CD4-positive, CD25-positive, alpha-beta regulatory T cell (primary cell): ENCODE measurements at regions not wholly inside any gene's neighbourhood (a gene's known extent, or its start where the extent isn't known, plus 50 kb on each side); places are given as distances from the start of the nearest gene placed in this dataset.

Experiments
- ATAC-seq, 2 donors: fragments of 150-1000 bp; cut with Tn5 transposase; one replicate each; pipeline ENCODE4 v1.10.0; 2021; ENCODE audit warnings: low read depth in 2 of 2, moderate number of reproducible peaks in 2 of 2, moderate library complexity in 1 of 2
- DNase-seq, 3 donors: peaks; one replicate each; pipeline versions ENCODE4 v3.0.0 to v3.0.0-alpha.2; 2012 to 2022; ENCODE audit warnings: mixed read lengths in 1 of 3
- H3K27ac ChIP-seq: one replicate; pipeline ENCODE4 v1.7.0; 2013; ENCODE audit warnings: mild to moderate bottlenecking, low read length; ENCODE audit not compliant: insufficient read depth, poor library complexity, severe bottlenecking
- H3K27me3 ChIP-seq: one replicate; pipeline ENCODE4 v1.7.0; 2013; ENCODE audit warnings: low read length; ENCODE audit not compliant: control insufficient read depth, insufficient read depth
- H3K36me3 ChIP-seq: one replicate; pipeline ENCODE4 v1.7.0; 2013; ENCODE audit warnings: mild to moderate bottlenecking, low read length, moderate library complexity; ENCODE audit not compliant: control insufficient read depth, insufficient read depth
- H3K4me1 ChIP-seq: 2 replicates; pipeline ENCODE4 v1.7.0; 2013; ENCODE audit warnings: mild to moderate bottlenecking, low read length; ENCODE audit not compliant: insufficient read depth, control insufficient read depth, poor library complexity, severe bottlenecking
- H3K4me3 ChIP-seq: one replicate; pipeline ENCODE4 v1.7.0; 2013; ENCODE audit warnings: low read depth, mild to moderate bottlenecking, low read length, moderate library complexity
- H3K9me3 ChIP-seq, 2 experiments: 1 replicate in 1 of 2; 2 replicates in 1 of 2; pipeline ENCODE4 v1.7.0; 2013; ENCODE audit warnings: low read length in 2 of 2, mild to moderate bottlenecking in 1 of 2, moderate library complexity in 1 of 2; ENCODE audit not compliant: control insufficient read depth in 2 of 2
- H3K27ac Mint-ChIP-seq, 3 donors: one replicate each; pipeline ENCODE4 v1.8.0; 2020 to 2022; ENCODE audit warnings: mild to moderate bottlenecking in 3 of 3, mixed read lengths in 3 of 3, moderate library complexity in 2 of 3
- H3K27me3 Mint-ChIP-seq: one replicate; pipeline ENCODE4 v1.8.0; 2022; ENCODE audit warnings: mild to moderate bottlenecking, mixed read lengths
- H3K36me3 Mint-ChIP-seq: one replicate; pipeline ENCODE4 v1.8.0; 2020; ENCODE audit warnings: mixed read lengths
- H3K4me1 Mint-ChIP-seq, 4 donors: one replicate each; pipeline ENCODE4 v1.8.0; 2020 to 2022; ENCODE audit warnings: mixed read lengths in 4 of 4, mild to moderate bottlenecking in 1 of 4
- H3K4me3 Mint-ChIP-seq, 4 donors: one replicate each; pipeline ENCODE4 v1.8.0; 2020 to 2022; ENCODE audit warnings: mild to moderate bottlenecking in 4 of 4, mixed read lengths in 4 of 4, moderate library complexity in 3 of 4
- H3K9me3 Mint-ChIP-seq, 7 donors: one replicate each; pipeline ENCODE4 v1.8.0; 2020 to 2022; ENCODE audit warnings: mixed read lengths in 7 of 7, mild to moderate bottlenecking in 3 of 7, moderate library complexity in 2 of 7

GRCh38 chr11:122505304-122506006 lies 150.1 kb upstream of the UBASH3B start:
- ATAC-seq (no peak), DNase-seq (peak; percentile 6 to 44 (median 9))
- Mint-ChIP-seq H3K4me1 (peaks cover 0 to 3% (median 0%) of the 10 kb centered on the region in 4 donors), H3K27ac (no peak overlapping the region), H3K4me3 (no peak overlapping the region), H3K27me3 (peaks cover 39% of the 10 kb centered on the region), H3K9me3 (peaks cover 0 to 2% (median 0%) of the 10 kb centered on the region in 7 donors), H3K36me3 (no peaks in the 10 kb centered on the region)
- Histone ChIP-seq H3K27me3 (peaks cover 6% of the 10 kb centered on the region), H3K9me3 (no peaks in the 10 kb centered on the region), H3K4me1 (no peaks in the 10 kb centered on the region), H3K36me3 (no peaks in the 10 kb centered on the region), H3K4me3 (no peak overlapping the region), H3K27ac (no peak overlapping the region)

GRCh38 chr11:122494221-122494620 lies 161.3 kb upstream of the UBASH3B start:
- no peaks in the 10 kb centered on the region for H3K9me3 ChIP-seq
- H3K36me3 ChIP-seq, result no peaks in the 10 kb centered on the region
- H3K36me3 Mint-ChIP-seq, result no peaks in the 10 kb centered on the region
- peaks cover 4% of the 10 kb centered on the region for H3K27me3 Mint-ChIP-seq
- ATAC-seq, result no peak
- H3K4me3 ChIP-seq, result no peak overlapping the region
- no peak for DNase-seq
- H3K27me3 ChIP-seq, result no peaks in the 10 kb centered on the region
- H3K4me1 Mint-ChIP-seq, result no peaks in the 10 kb centered on the region
- no peak overlapping the region for H3K27ac ChIP-seq
- no peak overlapping the region for H3K27ac Mint-ChIP-seq
- no peak overlapping the region for H3K4me3 Mint-ChIP-seq
- no peaks in the 10 kb centered on the region for H3K4me1 ChIP-seq
- H3K9me3 Mint-ChIP-seq, result peaks cover 0 to 3% (median 0%) of the 10 kb centered on the region in 7 donors

DNA sequence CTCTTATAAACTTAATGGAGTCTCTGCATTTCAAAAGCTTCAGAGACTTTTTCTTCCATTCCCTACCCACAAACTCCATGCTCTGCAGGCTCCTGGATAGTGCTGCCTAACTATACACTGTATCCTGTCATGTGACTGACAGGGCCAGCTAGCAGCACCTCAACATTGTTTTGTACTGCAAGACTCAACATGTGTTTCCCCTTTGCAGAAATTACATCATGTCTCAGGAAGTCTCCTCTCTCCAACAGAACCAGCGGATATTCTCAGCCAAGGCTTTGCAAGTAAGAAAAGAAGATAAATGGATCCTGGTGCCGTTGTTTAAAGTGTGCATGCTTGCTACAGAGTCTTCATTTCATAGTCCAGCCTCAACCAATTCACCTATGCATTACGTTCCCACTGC lies 164.0 kb upstream of the UBASH3B start:
- no peaks in the 10 kb centered on the region for H3K36me3 ChIP-seq
- H3K4me3 ChIP-seq, result no peak overlapping the region
- Mint-ChIP-seq H3K27me3 (peaks cover 4% of the 10 kb centered on the region), H3K27ac (no peak overlapping the region), H3K9me3 (peaks cover 0 to 2% (median 0%) of the 10 kb centered on the region in 7 donors), H3K4me1 (no peaks in the 10 kb centered on the region), H3K4me3 (no peak overlapping the region), H3K36me3 (no peaks in the 10 kb centered on the region)
- H3K27me3 ChIP-seq, result no peaks in the 10 kb centered on the region
- ATAC-seq (no peak), DNase-seq (peak in 1 of 3 donors; percentile 3)
- H3K27ac ChIP-seq, result no peak overlapping the region
- no peaks in the 10 kb centered on the region for H3K9me3 ChIP-seq
- no peaks in the 10 kb centered on the region for H3K4me1 ChIP-seq

DNA sequence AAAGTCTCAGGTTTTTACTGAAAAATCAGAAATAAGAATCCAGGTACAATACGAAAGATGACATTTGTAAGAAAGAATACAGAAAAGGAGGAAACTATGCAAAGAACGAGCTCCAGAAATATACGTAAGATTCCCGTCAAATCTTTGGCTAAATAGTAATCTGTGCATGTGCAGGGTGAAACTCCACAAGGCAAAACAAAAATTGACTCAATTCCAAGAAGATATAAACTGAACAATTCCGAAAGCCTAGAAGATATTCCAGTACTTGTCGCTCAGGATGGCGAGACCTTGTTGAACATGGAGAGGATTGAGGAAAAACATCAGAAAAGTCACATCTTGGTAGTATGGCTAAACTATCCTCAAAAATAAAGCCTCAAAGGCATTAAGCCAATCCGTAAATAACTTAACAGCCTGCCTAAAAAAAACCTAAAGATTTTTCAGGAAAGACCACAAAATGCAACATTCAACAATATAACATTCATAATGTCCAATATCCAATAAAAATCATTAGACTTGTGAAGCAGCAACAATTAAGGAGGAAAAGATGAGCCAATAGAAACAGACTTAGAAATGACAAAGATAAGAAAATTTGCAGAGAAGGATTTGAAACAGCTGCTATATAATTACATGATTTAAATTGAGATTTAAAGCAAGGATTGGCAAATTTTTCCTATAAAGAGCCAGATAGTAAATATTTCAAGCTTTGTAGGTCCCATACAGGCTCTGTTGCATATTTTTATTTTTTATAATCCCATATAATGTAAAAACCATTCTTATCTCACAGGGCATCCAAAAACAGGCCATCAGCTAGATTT lies 166.4 kb upstream of the UBASH3B start:
- Mint-ChIP-seq H3K4me3 (no peak overlapping the region), H3K36me3 (no peaks in the 10 kb centered on the region), H3K9me3 (peaks cover 1 to 12% (median 5%) of the 10 kb centered on the region in 7 donors), H3K4me1 (no peaks in the 10 kb centered on the region), H3K27ac (no peak overlapping the region), H3K27me3 (peaks cover 6% of the 10 kb centered on the region)
- no peak for DNase-seq
- Histone ChIP-seq H3K27ac (no peak overlapping the region), H3K4me3 (no peak overlapping the region), H3K4me1 (no peaks in the 10 kb centered on the region), H3K9me3 (peaks cover 0 to 4% of the 10 kb centered on the region in 2 experiments), H3K27me3 (no peaks in the 10 kb centered on the region), H3K36me3 (no peaks in the 10 kb centered on the region)
- ATAC-seq, result no peak

- H3K9me3 ChIP-seq, result peaks cover 9 to 10% of the 10 kb centered on the region in 2 experiments
- DNase-seq, result no peak
- Mint-ChIP-seq H3K4me3 (no peak overlapping the region), H3K36me3 (peaks cover 9% of the 10 kb centered on the region), H3K4me1 (no peaks in the 10 kb centered on the region), H3K27me3 (peaks cover 6% of the 10 kb centered on the region), H3K9me3 (peaks cover 4 to 23% (median 6%) of the 10 kb centered on the region in 7 donors), H3K27ac (no peak overlapping the region)
- ATAC-seq, result no peak
- H3K27me3 ChIP-seq, result no peaks in the 10 kb centered on the region
- no peaks in the 10 kb centered on the region for H3K36me3 ChIP-seq
- H3K27ac ChIP-seq, result no peak overlapping the region
- no peaks in the 10 kb centered on the region for H3K4me1 ChIP-seq
- no peak overlapping the region for H3K4me3 ChIP-seq
These were observed 167.9 kb upstream of the UBASH3B start for GRCh38 chr11:122487669-122488068.

GRCh38 chr11:122486793-122487495 lies 168.6 kb upstream of the UBASH3B start:
- Histone ChIP-seq H3K4me3 (no peak overlapping the region), H3K27ac (no peak overlapping the region), H3K4me1 (no peaks in the 10 kb centered on the region), H3K36me3 (no peaks in the 10 kb centered on the region), H3K27me3 (no peaks in the 10 kb centered on the region), H3K9me3 (peaks cover 9 to 11% of the 10 kb centered on the region in 2 experiments)
- Mint-ChIP-seq H3K36me3 (peaks cover 9% of the 10 kb centered on the region), H3K27ac (no peak overlapping the region), H3K4me3 (no peak overlapping the region), H3K4me1 (no peaks in the 10 kb centered on the region), H3K9me3 (peaks cover 5 to 23% (median 10%) of the 10 kb centered on the region in 7 donors), H3K27me3 (peaks cover 6% of the 10 kb centered on the region)
- no peak for ATAC-seq
- no peak for DNase-seq

DNA sequence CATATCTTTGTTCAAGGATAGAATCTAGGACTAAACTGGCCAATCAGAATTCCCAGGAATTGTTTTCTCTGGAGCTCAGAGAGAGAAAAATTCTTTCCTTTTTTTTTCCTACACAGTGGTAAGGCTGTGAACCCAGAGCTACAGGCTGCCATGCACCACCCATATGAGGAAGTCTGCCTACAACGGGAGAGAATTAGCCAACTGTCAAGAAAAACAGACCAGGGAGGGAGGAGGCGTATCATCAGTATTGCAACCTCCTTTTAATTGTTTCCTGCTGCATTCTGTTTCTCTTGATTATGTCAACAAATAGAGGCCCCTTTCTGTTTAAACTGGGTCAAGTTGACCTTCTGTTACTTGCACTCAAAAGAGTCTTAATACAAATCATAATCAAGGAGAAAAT lies 176.5 kb upstream of the UBASH3B start:
- H3K27ac Mint-ChIP-seq, result no peak overlapping the region
- H3K4me3 Mint-ChIP-seq, result no peak overlapping the region
- H3K27me3 ChIP-seq, result no peaks in the 10 kb centered on the region
- H3K4me3 ChIP-seq, result no peak overlapping the region
- DNase-seq, result no peak
- peaks cover 5 to 27% (median 11%) of the 10 kb centered on the region in 7 donors for H3K9me3 Mint-ChIP-seq
- no peaks in the 10 kb centered on the region for H3K27me3 Mint-ChIP-seq
- H3K4me1 ChIP-seq, result no peaks in the 10 kb centered on the region
- H3K27ac ChIP-seq, result no peak overlapping the region
- H3K9me3 ChIP-seq, result peaks cover 7 to 8% of the 10 kb centered on the region in 2 experiments
- no peaks in the 10 kb centered on the region for H3K36me3 ChIP-seq
- no peaks in the 10 kb centered on the region for H3K4me1 Mint-ChIP-seq
- peaks cover 9% of the 10 kb centered on the region for H3K36me3 Mint-ChIP-seq
- ATAC-seq, result no peak
